ENCODE measurements at regions not wholly inside any gene's neighbourhood (a gene's known extent, or its start where the extent isn't known, plus 50 kb on each side); places are given as distances from the start of the nearest gene placed in this dataset.

DNA sequence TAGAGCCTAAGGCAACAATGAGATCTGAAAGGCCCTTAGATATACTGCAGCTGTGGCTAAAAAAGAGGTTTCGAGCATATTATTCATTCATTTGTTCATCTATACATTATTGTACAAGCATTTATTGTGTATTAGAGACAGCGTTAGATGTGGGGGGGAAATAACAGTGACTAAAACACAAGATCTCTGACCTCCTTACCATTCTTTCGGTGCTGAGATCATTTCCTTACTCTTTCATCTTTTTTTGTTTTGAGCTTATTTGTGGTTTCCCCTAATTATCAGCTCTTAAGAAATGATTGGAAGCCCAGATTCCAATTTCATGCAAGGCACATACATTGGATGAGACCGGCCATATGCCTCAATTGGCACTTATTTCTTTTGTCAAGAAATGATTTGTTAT lies 113.2 kb downstream of the SEC61B start:
- TF ChIP-seq CTCF (IDR thresholded peaks at IDR 0.05) (no peak), POLR2A (IDR thresholded peaks at IDR 0.05) (no peak)

Data from thyroid gland (tissue), 4 donors.